DND-41 (cell line): ENCODE measurements at regions not wholly inside any gene's neighbourhood (a gene's known extent, or its start where the extent isn't known, plus 50 kb on each side); places are given as distances from the start of the nearest gene placed in this dataset.

Source experiments
- ATAC-seq: fragments of 200-7000 bp; cut with Tn5 transposase; 3 replicates; pipeline ENCODE4 v1.9.1; 2021; ENCODE audit warnings: low read depth; ENCODE audit not compliant: insufficient read depth
- DNase-seq: peaks from one replicate; pipeline ENCODE4 v3.0.0-alpha.2; 2020
- H2AFZ ChIP-seq: 2 replicates; pipeline ENCODE4 v1.6.0; 2012; ENCODE audit warnings: low read depth, low read length
- H3K27ac ChIP-seq: 2 replicates; pipeline ENCODE4 v1.5.1; 2012; ENCODE audit warnings: low read length, inconsistent platforms
- H3K27me3 ChIP-seq: fragments of 200-600 bp; sonication (generic); 2 replicates; pipeline ENCODE4 v1.6.0; 2012; ENCODE audit warnings: low read length, mild to moderate bottlenecking, inconsistent platforms; ENCODE audit not compliant: insufficient read depth, poor library complexity
- H3K36me3 ChIP-seq: 2 replicates; pipeline ENCODE4 v1.5.1; 2012; ENCODE audit warnings: low read length, inconsistent platforms; ENCODE audit not compliant: insufficient read depth
- H3K4me1 ChIP-seq: 2 replicates; pipeline ENCODE4 v1.5.1; 2012; ENCODE audit warnings: mild to moderate bottlenecking, low read length; ENCODE audit not compliant: insufficient read depth
- H3K4me2 ChIP-seq: 2 replicates; pipeline ENCODE4 v1.6.0; 2012; ENCODE audit warnings: mild to moderate bottlenecking, moderate library complexity, low read length, inconsistent platforms; ENCODE audit not compliant: insufficient read depth
- H3K4me3 ChIP-seq, 2 experiments: fragments of 200-600 bp in 1 of 2; shearing (Covaris generic) in 1 of 2; 2 replicates each; pipeline ENCODE4 v1.5.1; 2012 to 2016; ENCODE audit warnings: inconsistent platforms in 2 of 2, low read length in 2 of 2, mild to moderate bottlenecking in 2 of 2, low read depth in 1 of 2, moderate library complexity in 1 of 2
- H3K79me2 ChIP-seq: 2 replicates; pipeline ENCODE4 v1.6.0; 2012; ENCODE audit warnings: low read length, inconsistent platforms; ENCODE audit not compliant: insufficient read depth
- H3K9ac ChIP-seq: 2 replicates; pipeline ENCODE4 v1.6.0; 2012; ENCODE audit warnings: low read depth, mild to moderate bottlenecking, inconsistent platforms, low read length, moderate library complexity
- H3K9me3 ChIP-seq: 2 replicates; pipeline ENCODE4 v1.5.1; 2012; ENCODE audit warnings: low read length, moderate library complexity, mild to moderate bottlenecking, inconsistent platforms; ENCODE audit not compliant: insufficient read depth, severe bottlenecking
- H4K20me1 ChIP-seq: 2 replicates; pipeline ENCODE4 v1.6.0; 2012; ENCODE audit warnings: low read length; ENCODE audit not compliant: insufficient read depth
- CTCF ChIP-seq: IDR thresholded peaks from 2 replicates; pipeline ENCODE4 v1.5.1; 2012; ENCODE audit warnings: borderline replicate concordance, low read length, moderate library complexity, mild to moderate bottlenecking; ENCODE audit not compliant: poor library complexity, severe bottlenecking; ENCODE audit errors: extremely low read depth
- EZH2 ChIP-seq: IDR thresholded peaks from 3 replicates; pipeline ENCODE4 v1.6.1; 2012; ENCODE audit warnings: borderline replicate concordance, low read depth, mild to moderate bottlenecking, moderate library complexity, low read length, inconsistent platforms; ENCODE audit not compliant: severe bottlenecking

GRCh38 chr10:78800535-78801320, 268.0 kb upstream of the ZMIZ1 start:
- no peaks in the 10 kb centered on the region for H3K36me3 ChIP-seq
- H3K4me3 ChIP-seq: no peak overlapping the region
- no peak overlapping the region for H3K9ac ChIP-seq
- H3K4me1 ChIP-seq: no peaks in the 10 kb centered on the region
- TF ChIP-seq EZH2 (no peak), CTCF (no peak)
- H3K79me2 ChIP-seq: no peaks in the 10 kb centered on the region
- peaks cover 25% of the 10 kb centered on the region for H3K27me3 ChIP-seq
- H3K27ac ChIP-seq: no peak overlapping the region
- H4K20me1 ChIP-seq: no peaks in the 10 kb centered on the region
- no peak overlapping the region for H3K4me2 ChIP-seq
- ATAC-seq: no peak
- no peaks in the 10 kb centered on the region for H3K9me3 ChIP-seq
- DNase-seq: no peak
- H2AFZ ChIP-seq: no peak overlapping the region

- Histone ChIP-seq H3K36me3 (no peaks in the 10 kb centered on the region), H3K27ac (no peak overlapping the region), H3K9ac (no peak overlapping the region), H2AFZ (no peak overlapping the region), H3K4me1 (no peaks in the 10 kb centered on the region), H3K27me3 (peaks cover 25% of the 10 kb centered on the region), H3K4me3 (no peak overlapping the region), H3K9me3 (no peaks in the 10 kb centered on the region), H3K79me2 (no peaks in the 10 kb centered on the region), H3K4me2 (no peak overlapping the region), H4K20me1 (no peaks in the 10 kb centered on the region)
- no peak for TF ChIP-seq CTCF
- TF ChIP-seq EZH2: no peak
- no peak for DNase-seq
- ATAC-seq: no peak
Measured at GRCh38 chr10:78802431-78802830, 266.3 kb upstream of the ZMIZ1 start.

GRCh38 chr10:78802866-78803265, 265.9 kb upstream of the ZMIZ1 start:
- DNase-seq (no peak), ATAC-seq (no peak)
- H3K4me3 ChIP-seq: no peak overlapping the region
- no peaks in the 10 kb centered on the region for H3K36me3 ChIP-seq
- no peaks in the 10 kb centered on the region for H3K9me3 ChIP-seq
- H3K27ac ChIP-seq: no peak overlapping the region
- TF ChIP-seq EZH2 (no peak), CTCF (no peak)
- no peaks in the 10 kb centered on the region for H3K4me1 ChIP-seq
- H3K79me2 ChIP-seq: no peaks in the 10 kb centered on the region
- no peak overlapping the region for H3K4me2 ChIP-seq
- no peaks in the 10 kb centered on the region for H4K20me1 ChIP-seq
- peaks cover 23% of the 10 kb centered on the region for H3K27me3 ChIP-seq
- no peak overlapping the region for H2AFZ ChIP-seq
- H3K9ac ChIP-seq: no peak overlapping the region

DNA sequence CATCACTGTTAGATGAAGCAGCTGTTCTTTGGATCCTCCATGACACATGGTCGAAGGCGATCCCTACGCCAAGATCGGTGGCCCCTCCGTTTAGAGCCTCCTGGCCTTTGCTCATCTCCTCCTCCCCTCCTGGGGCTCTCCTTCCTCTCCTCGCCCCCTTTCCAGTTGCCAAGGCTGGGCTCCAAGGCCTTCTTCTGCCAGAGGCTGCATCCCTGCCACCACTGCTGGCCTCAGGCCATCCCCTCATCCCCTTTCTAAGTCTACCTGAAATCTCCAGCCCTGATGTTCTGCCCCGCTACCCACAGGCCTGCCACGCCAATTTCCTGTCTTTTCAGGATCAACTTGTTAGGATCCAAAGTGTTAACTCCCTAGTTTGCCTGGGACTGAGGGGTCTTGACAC, 265.1 kb upstream of the ZMIZ1 start:
- Histone ChIP-seq H3K4me1 (no peaks in the 10 kb centered on the region), H3K27me3 (peaks cover 19% of the 10 kb centered on the region), H3K9ac (no peak overlapping the region), H4K20me1 (no peaks in the 10 kb centered on the region), H3K27ac (no peak overlapping the region), H3K9me3 (no peaks in the 10 kb centered on the region), H3K79me2 (no peaks in the 10 kb centered on the region), H2AFZ (no peak overlapping the region), H3K4me2 (no peak overlapping the region), H3K4me3 (no peak overlapping the region), H3K36me3 (no peaks in the 10 kb centered on the region)
- TF ChIP-seq CTCF (no peak), EZH2 (no peak)
- no peak for DNase-seq
- no peak for ATAC-seq
